ENCODE measurements at regions not wholly inside any gene's neighbourhood (a gene's known extent, or its start where the extent isn't known, plus 50 kb on each side); places are given as distances from the start of the nearest gene placed in this dataset.

- no peak for DNase-seq (ENCODE audit: low spot score)
- H3K27ac ChIP-seq, result no peak overlapping the region
- H3K9me3 ChIP-seq, result no peaks in the 10 kb centered on the region
- no peaks in the 10 kb centered on the region for H3K4me1 ChIP-seq (replicated peaks)
- H3K36me3 ChIP-seq, result no peaks in the 10 kb centered on the region
- no peaks in the 10 kb centered on the region for H3K27me3 ChIP-seq (replicated peaks; ENCODE audit: insufficient read depth)
- intact Hi-C loops (cut with DNase I), result no loop called here
- WGBS, result 73% methylated on average over 17 of the region's 17 CpGs
- H3K4me3 ChIP-seq, result no peak overlapping the region
- TF ChIP-seq, protein P1, sequence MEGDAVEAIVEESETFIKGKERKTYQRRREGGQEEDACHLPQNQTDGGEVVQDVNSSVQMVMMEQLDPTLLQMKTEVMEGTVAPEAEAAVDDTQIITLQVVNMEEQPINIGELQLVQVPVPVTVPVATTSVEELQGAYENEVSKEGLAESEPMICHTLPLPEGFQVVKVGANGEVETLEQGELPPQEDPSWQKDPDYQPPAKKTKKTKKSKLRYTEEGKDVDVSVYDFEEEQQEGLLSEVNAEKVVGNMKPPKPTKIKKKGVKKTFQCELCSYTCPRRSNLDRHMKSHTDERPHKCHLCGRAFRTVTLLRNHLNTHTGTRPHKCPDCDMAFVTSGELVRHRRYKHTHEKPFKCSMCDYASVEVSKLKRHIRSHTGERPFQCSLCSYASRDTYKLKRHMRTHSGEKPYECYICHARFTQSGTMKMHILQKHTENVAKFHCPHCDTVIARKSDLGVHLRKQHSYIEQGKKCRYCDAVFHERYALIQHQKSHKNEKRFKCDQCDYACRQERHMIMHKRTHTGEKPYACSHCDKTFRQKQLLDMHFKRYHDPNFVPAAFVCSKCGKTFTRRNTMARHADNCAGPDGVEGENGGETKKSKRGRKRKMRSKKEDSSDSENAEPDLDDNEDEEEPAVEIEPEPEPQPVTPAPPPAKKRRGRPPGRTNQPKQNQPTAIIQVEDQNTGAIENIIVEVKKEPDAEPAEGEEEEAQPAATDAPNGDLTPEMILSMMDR (IDR thresholded peaks at IDR 0.05), result no peak
- no peak for TF ChIP-seq POLR2A (IDR thresholded peaks at IDR 0.05)
- no peak for TF ChIP-seq POLR2AphosphoS5 (IDR thresholded peaks at IDR 0.05)
Observed at GRCh38 chr5:2183154-2184025, 300.7 kb upstream of the IRX4 start.

GRCh38 chr5:2182020-2182419 is 299.3 kb upstream of the IRX4 start:
- Histone ChIP-seq H3K27me3 (replicated peaks; ENCODE audit: insufficient read depth) (no peaks in the 10 kb centered on the region), H3K36me3 (no peaks in the 10 kb centered on the region), H3K27ac (no peak overlapping the region), H3K4me1 (replicated peaks) (no peaks in the 10 kb centered on the region), H3K9me3 (no peaks in the 10 kb centered on the region), H3K4me3 (no peak overlapping the region)
- no peak for DNase-seq (ENCODE audit: low spot score)
- WGBS, result 97% methylated on average over 5 of the region's 5 CpGs
- intact Hi-C loops (cut with DNase I), result no loop called here
- TF ChIP-seq POLR2A (IDR thresholded peaks at IDR 0.05) (no peak), POLR2AphosphoS5 (IDR thresholded peaks at IDR 0.05) (no peak)
- TF ChIP-seq, protein P1 (IDR thresholded peaks at IDR 0.05), result no peak

GRCh38 chr5:2181557-2181956 is 298.8 kb upstream of the IRX4 start:
- Histone ChIP-seq H3K9me3 (no peaks in the 10 kb centered on the region), H3K27ac (no peak overlapping the region), H3K36me3 (no peaks in the 10 kb centered on the region), H3K4me3 (no peak overlapping the region), H3K27me3 (replicated peaks; ENCODE audit: insufficient read depth) (no peaks in the 10 kb centered on the region), H3K4me1 (replicated peaks) (no peaks in the 10 kb centered on the region)
- TF ChIP-seq POLR2A (IDR thresholded peaks at IDR 0.05) (no peak), POLR2AphosphoS5 (IDR thresholded peaks at IDR 0.05) (no peak)
- TF ChIP-seq, protein P1 (IDR thresholded peaks at IDR 0.05), result no peak
- intact Hi-C loops (cut with DNase I), result no loop called here
- WGBS, result 99% methylated on average over 17 of the region's 17 CpGs
- DNase-seq (ENCODE audit: low spot score), result no peak

DNA sequence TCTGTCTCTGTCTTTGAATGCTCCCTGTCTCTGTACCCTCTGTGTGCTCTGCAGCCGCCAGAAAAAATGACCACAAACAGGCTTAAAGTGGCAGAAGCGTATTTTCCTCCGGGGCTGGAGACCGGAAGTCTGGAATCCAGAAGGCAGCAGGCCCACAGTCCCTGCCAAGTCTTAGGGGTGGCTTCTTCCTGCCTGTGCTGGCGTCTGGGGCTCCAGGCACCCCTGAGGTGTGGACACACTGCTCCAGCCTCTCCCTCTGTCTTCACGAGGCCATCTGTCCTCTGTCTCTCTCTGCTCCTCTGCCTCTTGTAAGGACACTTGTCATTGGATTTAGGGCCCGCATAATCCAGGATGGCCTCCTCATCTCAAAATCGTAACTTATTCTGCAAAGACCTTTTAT is 298.4 kb upstream of the IRX4 start:
- Histone ChIP-seq H3K36me3 (no peaks in the 10 kb centered on the region), H3K4me1 (replicated peaks) (no peaks in the 10 kb centered on the region), H3K27ac (no peak overlapping the region), H3K27me3 (replicated peaks; ENCODE audit: insufficient read depth) (no peaks in the 10 kb centered on the region), H3K9me3 (no peaks in the 10 kb centered on the region), H3K4me3 (no peak overlapping the region)
- intact Hi-C loops (cut with DNase I), result no loop called here
- DNase-seq (ENCODE audit: low spot score), result no peak
- TF ChIP-seq, protein P1 (IDR thresholded peaks at IDR 0.05), result no peak
- no peak for TF ChIP-seq POLR2A (IDR thresholded peaks at IDR 0.05)
- 71% methylated on average over 8 of the region's 8 CpGs for WGBS

- DNase-seq (ENCODE audit: low spot score), result no peak
- H3K36me3 ChIP-seq, result no peaks in the 10 kb centered on the region
- no peak overlapping the region for H3K27ac ChIP-seq
- 92% methylated on average over 17 of the region's 17 CpGs for WGBS
- H3K27me3 ChIP-seq (replicated peaks; ENCODE audit: insufficient read depth), result no peaks in the 10 kb centered on the region
- no peak overlapping the region for H3K4me3 ChIP-seq
- TF ChIP-seq, protein P1 (IDR thresholded peaks at IDR 0.05), result no peak
- TF ChIP-seq POLR2A (IDR thresholded peaks at IDR 0.05) (no peak), POLR2AphosphoS5 (IDR thresholded peaks at IDR 0.05) (no peak)
- intact Hi-C loops (cut with DNase I), result no loop called here
- no peaks in the 10 kb centered on the region for H3K9me3 ChIP-seq
- no peaks in the 10 kb centered on the region for H3K4me1 ChIP-seq (replicated peaks)
Observed at GRCh38 chr5:2180456-2180855, 297.7 kb upstream of the IRX4 start.
